ENCODE measurements at regions not wholly inside any gene's neighbourhood (a gene's known extent, or its start where the extent isn't known, plus 50 kb on each side); places are given as distances from the start of the nearest gene placed in this dataset.

GRCh38 chr2:237182422-237183123, 96.9 kb downstream of the COPS8 start:
- DNase-seq, result no peak
- Mint-ChIP-seq H3K27me3 (peaks cover 17% of the 10 kb centered on the region), H3K4me3 (no peak overlapping the region), H3K9me3 (no peaks in the 10 kb centered on the region), H3K4me1 (peaks cover 3% of the 10 kb centered on the region), H3K27ac (no peak overlapping the region), H3K36me3 (no peaks in the 10 kb centered on the region)

GRCh38 chr2:237184192-237184918, 98.7 kb downstream of the COPS8 start:
- peaks cover 17% of the 10 kb centered on the region for H3K27me3 Mint-ChIP-seq
- H3K4me1 Mint-ChIP-seq, result peaks cover 3% of the 10 kb centered on the region

DNA sequence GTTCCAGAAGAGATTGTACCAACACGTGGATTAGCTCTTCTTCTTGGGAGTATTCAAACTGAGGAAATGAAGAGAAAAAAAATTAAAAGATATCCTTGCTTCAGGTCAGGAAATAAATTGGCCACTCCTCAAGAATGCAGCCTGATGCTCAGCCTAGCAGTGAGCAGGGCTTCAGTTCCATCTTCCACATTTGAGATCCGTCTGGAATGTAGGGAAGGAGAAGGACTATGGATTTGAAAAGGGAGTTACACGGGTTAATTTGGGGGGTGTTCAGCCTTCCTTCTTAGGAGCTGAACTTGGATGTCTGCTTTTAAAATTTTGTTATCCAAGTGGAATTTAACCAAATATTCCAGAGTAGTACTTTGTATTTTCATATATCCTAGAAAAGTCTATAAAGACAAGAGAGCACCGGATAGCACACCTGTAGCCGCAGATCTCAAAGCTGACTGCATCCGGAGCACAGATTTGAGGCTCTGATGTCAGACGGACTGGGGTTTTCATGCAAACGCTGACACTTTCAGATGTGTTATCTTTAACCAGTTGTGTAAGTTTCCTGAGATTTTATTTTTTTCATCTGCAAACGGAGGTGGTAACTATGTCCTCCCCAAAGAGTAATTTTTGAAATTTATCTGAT, 99.3 kb downstream of the COPS8 start:
- Mint-ChIP-seq H3K4me3 (no peak overlapping the region), H3K27ac (no peak overlapping the region), H3K27me3 (peaks cover 17% of the 10 kb centered on the region), H3K9me3 (peaks cover 1% of the 10 kb centered on the region), H3K4me1 (peaks cover 3% of the 10 kb centered on the region), H3K36me3 (no peaks in the 10 kb centered on the region)
- DNase-seq, result no peak

More at GRCh38 chr2:237184192-237184918, 98.7 kb downstream of the COPS8 start:
- Mint-ChIP-seq H3K27ac (no peak overlapping the region), H3K36me3 (no peaks in the 10 kb centered on the region), H3K4me3 (no peak overlapping the region), H3K9me3 (peaks cover under 1% of the 10 kb centered on the region)
- no peak for DNase-seq

DNA sequence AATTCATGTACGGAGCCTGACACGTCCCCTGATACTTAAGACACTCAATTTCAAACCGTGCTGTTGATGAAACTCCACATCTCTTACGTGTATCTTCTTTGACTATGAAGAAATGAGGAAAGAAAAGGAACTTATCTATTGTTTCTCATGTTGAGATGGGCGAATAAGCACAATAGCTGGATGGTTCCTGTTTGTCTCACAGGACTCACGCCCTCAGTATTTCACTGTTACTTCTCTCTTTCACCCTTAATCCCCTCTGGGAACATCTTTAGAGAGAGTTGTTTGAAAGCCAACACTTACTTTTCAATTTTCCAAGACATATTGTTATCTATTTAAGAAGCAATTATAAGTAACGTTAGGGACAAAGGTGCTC, 99.8 kb downstream of the COPS8 start:
- Mint-ChIP-seq H3K36me3 (no peaks in the 10 kb centered on the region), H3K4me3 (no peak overlapping the region), H3K27ac (no peak overlapping the region), H3K4me1 (peaks cover 3% of the 10 kb centered on the region), H3K9me3 (peaks cover 1% of the 10 kb centered on the region), H3K27me3 (peaks cover 17% of the 10 kb centered on the region)
- no peak for DNase-seq

GRCh38 chr2:237189799-237190198, 104.1 kb downstream of the COPS8 start:
- H3K27me3 Mint-ChIP-seq, result peaks cover 11% of the 10 kb centered on the region
- no peaks in the 10 kb centered on the region for H3K4me1 Mint-ChIP-seq
- peaks cover 1% of the 10 kb centered on the region for H3K9me3 Mint-ChIP-seq
- H3K27ac Mint-ChIP-seq, result no peak overlapping the region
- H3K4me3 Mint-ChIP-seq, result no peak overlapping the region
- no peak for DNase-seq
- no peaks in the 10 kb centered on the region for H3K36me3 Mint-ChIP-seq

- H3K4me3 Mint-ChIP-seq, result no peak overlapping the region
- no peak overlapping the region for H3K27ac Mint-ChIP-seq
- no peaks in the 10 kb centered on the region for H3K36me3 Mint-ChIP-seq
- no peaks in the 10 kb centered on the region for H3K4me1 Mint-ChIP-seq
- no peak for DNase-seq
- H3K27me3 Mint-ChIP-seq, result peaks cover 2% of the 10 kb centered on the region
- H3K9me3 Mint-ChIP-seq, result peaks cover 1% of the 10 kb centered on the region
Observed at GRCh38 chr2:237190966-237191713, 105.5 kb downstream of the COPS8 start.

DNA sequence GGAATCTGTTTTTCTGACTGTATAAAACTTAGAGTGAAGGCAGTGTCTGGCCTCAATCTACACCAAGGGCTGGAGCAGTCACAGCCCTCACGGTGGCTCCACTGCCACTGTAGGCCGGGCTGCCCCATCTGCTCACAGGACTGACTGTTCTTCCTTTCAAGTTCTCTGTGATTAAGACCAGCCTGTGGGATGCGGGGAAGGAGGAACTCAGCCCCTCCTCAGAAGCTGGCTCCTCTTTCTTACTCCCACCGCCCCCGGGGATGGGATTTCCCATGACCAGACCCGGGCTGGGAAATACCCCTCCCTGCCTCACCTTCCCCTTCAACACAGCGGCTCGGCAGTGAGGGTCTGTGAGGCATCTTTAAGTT, 106.0 kb downstream of the COPS8 start:
- Mint-ChIP-seq H3K4me3 (no peak overlapping the region), H3K27me3 (no peaks in the 10 kb centered on the region), H3K27ac (no peak overlapping the region), H3K9me3 (peaks cover 1% of the 10 kb centered on the region), H3K36me3 (no peaks in the 10 kb centered on the region), H3K4me1 (no peaks in the 10 kb centered on the region)
- no peak for DNase-seq

DNA sequence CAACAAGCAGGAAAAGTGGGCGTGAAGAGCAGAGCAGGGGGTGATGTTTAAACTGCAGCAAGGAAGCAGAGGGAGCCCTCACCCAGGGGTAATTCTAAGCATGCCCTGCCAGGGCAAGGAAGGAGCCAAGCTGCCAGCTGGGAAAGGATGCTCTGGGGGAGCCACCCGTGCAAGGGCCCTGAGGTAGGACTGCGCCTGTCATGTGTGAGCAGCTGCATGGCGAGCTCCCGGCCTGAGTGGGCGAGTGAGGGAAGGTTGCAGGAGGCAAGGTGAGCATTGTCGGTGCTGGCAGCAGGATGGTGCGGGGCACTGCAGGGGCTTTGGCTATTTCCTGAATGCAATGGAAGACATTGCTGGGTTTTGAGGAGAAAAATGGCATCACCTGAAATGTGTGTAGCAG, 107.2 kb downstream of the COPS8 start:
- no peak for DNase-seq
- Mint-ChIP-seq H3K9me3 (peaks cover 1% of the 10 kb centered on the region), H3K4me1 (no peaks in the 10 kb centered on the region), H3K4me3 (no peak overlapping the region), H3K27ac (no peak overlapping the region), H3K27me3 (no peaks in the 10 kb centered on the region), H3K36me3 (no peaks in the 10 kb centered on the region)

DNA sequence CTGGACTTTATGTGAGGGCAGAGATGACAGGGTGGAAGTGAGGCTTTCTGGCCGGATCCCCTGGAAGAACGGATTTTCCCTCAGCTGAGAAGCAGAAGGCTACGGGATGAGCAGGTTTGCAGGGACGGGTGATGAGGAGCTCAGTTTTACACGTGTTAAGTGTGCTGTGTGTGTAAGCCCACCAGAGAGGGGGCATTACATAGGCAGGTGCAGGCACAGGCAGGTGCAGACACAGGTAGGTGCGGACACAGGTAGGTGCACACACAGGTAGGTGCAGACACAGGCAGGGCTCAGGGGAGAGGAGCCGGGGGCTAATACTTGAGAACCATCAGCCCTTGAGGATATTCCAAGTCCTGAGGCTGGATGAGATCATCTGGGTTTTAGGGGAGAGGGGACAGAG, 107.7 kb downstream of the COPS8 start:
- Mint-ChIP-seq H3K27ac (no peak overlapping the region), H3K4me3 (no peak overlapping the region), H3K9me3 (peaks cover 1% of the 10 kb centered on the region), H3K36me3 (no peaks in the 10 kb centered on the region), H3K27me3 (no peaks in the 10 kb centered on the region), H3K4me1 (no peaks in the 10 kb centered on the region)
- DNase-seq, result no peak

- Mint-ChIP-seq H3K27me3 (no peaks in the 10 kb centered on the region), H3K4me1 (no peaks in the 10 kb centered on the region)
Observed at GRCh38 chr2:237194081-237194480, 108.4 kb downstream of the COPS8 start.

DNA sequence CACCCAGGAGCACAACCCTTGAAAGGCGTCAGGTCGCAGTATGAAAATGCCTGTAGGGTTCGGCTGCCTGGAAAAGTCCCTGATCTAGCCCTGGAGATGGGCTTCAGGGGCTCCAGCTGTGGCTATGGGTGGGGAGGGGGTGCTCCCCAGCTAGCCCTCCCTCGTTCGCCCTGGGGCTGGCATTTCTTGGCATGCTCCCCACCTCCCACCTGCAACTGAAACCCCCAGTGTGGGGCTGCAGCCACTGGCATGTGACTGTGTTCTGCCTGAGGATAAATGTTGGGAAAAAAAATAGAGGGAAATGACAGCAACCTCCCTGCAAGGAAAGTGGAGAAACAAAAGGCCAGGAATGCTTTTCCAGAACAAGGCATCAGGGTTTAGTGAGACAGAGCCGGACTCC, 109.2 kb downstream of the COPS8 start:
- Mint-ChIP-seq H3K4me3 (no peak overlapping the region), H3K27ac (no peak overlapping the region), H3K27me3 (no peaks in the 10 kb centered on the region), H3K4me1 (no peaks in the 10 kb centered on the region), H3K9me3 (no peaks in the 10 kb centered on the region), H3K36me3 (no peaks in the 10 kb centered on the region)
- no peak for DNase-seq

More at GRCh38 chr2:237194081-237194480, 108.4 kb downstream of the COPS8 start:
- H3K9me3 Mint-ChIP-seq, result peaks cover 1% of the 10 kb centered on the region
- no peak for DNase-seq
- H3K4me3 Mint-ChIP-seq, result no peak overlapping the region
- no peak overlapping the region for H3K27ac Mint-ChIP-seq
- H3K36me3 Mint-ChIP-seq, result no peaks in the 10 kb centered on the region

GRCh38 chr2:237195396-237196120, 109.9 kb downstream of the COPS8 start:
- Mint-ChIP-seq H3K36me3 (no peaks in the 10 kb centered on the region), H3K9me3 (no peaks in the 10 kb centered on the region), H3K27me3 (no peaks in the 10 kb centered on the region), H3K4me1 (no peaks in the 10 kb centered on the region), H3K27ac (no peak overlapping the region), H3K4me3 (no peak overlapping the region)
- no peak for DNase-seq

- Mint-ChIP-seq H3K27me3 (no peaks in the 10 kb centered on the region), H3K4me3 (no peak overlapping the region), H3K4me1 (no peaks in the 10 kb centered on the region), H3K9me3 (no peaks in the 10 kb centered on the region), H3K36me3 (no peaks in the 10 kb centered on the region), H3K27ac (no peak overlapping the region)
- DNase-seq, result no peak
Observed at GRCh38 chr2:237196409-237196808, 110.7 kb downstream of the COPS8 start.

- Mint-ChIP-seq H3K9me3 (no peaks in the 10 kb centered on the region), H3K27me3 (no peaks in the 10 kb centered on the region), H3K4me1 (no peaks in the 10 kb centered on the region), H3K4me3 (no peak overlapping the region), H3K36me3 (no peaks in the 10 kb centered on the region), H3K27ac (no peak overlapping the region)
- DNase-seq, result no peak
Observed at GRCh38 chr2:237196866-237197618, 111.4 kb downstream of the COPS8 start.
